ENCODE measurements at regions not wholly inside any gene's neighbourhood (a gene's known extent, or its start where the extent isn't known, plus 50 kb on each side); places are given as distances from the start of the nearest gene placed in this dataset.

DNA sequence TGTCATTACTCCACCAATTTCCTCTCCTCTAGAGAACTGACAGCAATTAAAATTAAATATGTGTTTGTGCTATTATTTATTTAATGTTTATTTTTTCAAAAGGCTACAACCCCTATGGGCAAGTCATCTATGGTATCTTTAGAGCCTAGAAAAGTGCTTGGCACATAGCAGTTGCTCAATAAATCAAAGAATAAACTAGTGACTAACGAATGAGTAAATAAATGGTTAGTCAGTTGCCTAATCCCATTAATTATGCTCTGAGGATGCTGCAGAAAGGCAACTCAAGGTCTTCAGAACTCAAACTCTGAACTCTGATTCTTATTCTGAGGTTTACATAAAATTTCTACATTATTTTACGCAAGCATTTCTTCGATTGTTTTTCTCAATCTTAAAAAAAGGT, 193.0 kb upstream of the TSHZ2 start:
- no peaks in the 10 kb centered on the region for H3K4me1 ChIP-seq
- no peak for DNase-seq (ENCODE audit: low spot score in 2 of 2)
- no peak overlapping the region for H3K4me3 ChIP-seq
- 86 to 88% methylated on average over 3 of the region's 3 CpGs for WGBS, 2 donors
- H3K36me3 ChIP-seq = no peaks in the 10 kb centered on the region
- H3K9me3 ChIP-seq = no peaks in the 10 kb centered on the region
- no peak overlapping the region for H3K27ac ChIP-seq
- TF ChIP-seq, protein P1, sequence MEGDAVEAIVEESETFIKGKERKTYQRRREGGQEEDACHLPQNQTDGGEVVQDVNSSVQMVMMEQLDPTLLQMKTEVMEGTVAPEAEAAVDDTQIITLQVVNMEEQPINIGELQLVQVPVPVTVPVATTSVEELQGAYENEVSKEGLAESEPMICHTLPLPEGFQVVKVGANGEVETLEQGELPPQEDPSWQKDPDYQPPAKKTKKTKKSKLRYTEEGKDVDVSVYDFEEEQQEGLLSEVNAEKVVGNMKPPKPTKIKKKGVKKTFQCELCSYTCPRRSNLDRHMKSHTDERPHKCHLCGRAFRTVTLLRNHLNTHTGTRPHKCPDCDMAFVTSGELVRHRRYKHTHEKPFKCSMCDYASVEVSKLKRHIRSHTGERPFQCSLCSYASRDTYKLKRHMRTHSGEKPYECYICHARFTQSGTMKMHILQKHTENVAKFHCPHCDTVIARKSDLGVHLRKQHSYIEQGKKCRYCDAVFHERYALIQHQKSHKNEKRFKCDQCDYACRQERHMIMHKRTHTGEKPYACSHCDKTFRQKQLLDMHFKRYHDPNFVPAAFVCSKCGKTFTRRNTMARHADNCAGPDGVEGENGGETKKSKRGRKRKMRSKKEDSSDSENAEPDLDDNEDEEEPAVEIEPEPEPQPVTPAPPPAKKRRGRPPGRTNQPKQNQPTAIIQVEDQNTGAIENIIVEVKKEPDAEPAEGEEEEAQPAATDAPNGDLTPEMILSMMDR (IDR thresholded peaks at IDR 0.05) = no peak
- TF ChIP-seq POLR2A (IDR thresholded peaks at IDR 0.05) = no peak
- TF ChIP-seq EP300 (IDR thresholded peaks at IDR 0.05) = no peak
- no peaks in the 10 kb centered on the region for H3K27me3 ChIP-seq

DNA sequence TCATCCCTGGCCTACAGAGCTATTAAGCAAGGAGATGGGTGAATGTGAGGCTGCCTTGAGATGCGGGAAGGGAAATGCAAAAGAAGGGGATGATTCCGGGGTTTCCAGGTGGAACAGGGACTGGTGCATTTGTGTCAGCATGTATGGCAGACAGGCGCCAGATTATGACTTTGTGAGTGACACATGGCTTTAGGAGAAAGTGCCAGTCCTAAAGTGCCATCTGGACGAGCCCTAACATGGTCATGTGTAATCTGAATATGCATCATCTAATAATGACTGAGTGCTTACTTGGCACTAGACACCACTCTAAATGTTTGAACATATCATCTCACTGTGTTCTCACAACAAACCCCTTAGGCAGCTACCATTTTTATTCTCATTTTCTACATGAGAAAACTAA, 195.0 kb upstream of the TSHZ2 start:
- DNase-seq (ENCODE audit: low spot score in 2 of 2) = no peak
- TF ChIP-seq POLR2A (IDR thresholded peaks at IDR 0.05) = no peak
- TF ChIP-seq EP300 (IDR thresholded peaks at IDR 0.05) = no peak
- TF ChIP-seq, protein P1 (IDR thresholded peaks at IDR 0.05) = no peak
- Histone ChIP-seq H3K27me3 (no peaks in the 10 kb centered on the region), H3K4me3 (no peak overlapping the region), H3K9me3 (no peaks in the 10 kb centered on the region), H3K27ac (no peak overlapping the region), H3K4me1 (no peaks in the 10 kb centered on the region), H3K36me3 (no peaks in the 10 kb centered on the region)
- 93% methylated on average over 4 of the region's 4 CpGs for WGBS, 2 donors

DNA sequence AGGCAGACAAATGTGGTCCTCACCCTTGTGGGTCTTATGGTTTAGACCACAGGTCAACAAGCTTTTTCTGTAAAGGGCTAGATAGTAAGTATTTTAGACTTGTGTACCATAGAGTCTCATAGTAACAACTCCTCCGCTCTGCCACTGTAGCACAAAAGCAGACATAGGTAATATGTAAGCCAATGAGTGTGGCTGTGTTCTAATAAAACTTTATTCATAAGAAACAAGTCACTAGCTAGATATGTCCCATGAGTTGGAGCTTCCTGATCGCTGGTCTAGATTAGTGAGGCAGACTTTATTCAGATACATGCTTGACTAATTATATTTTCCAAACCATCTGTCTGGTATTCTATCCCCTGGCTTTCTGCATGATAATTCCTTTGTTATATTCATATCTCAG, 196.4 kb upstream of the TSHZ2 start:
- no peak overlapping the region for H3K4me3 ChIP-seq
- TF ChIP-seq POLR2A (IDR thresholded peaks at IDR 0.05) (no peak), EP300 (IDR thresholded peaks at IDR 0.05) (no peak)
- TF ChIP-seq, protein P1 (IDR thresholded peaks at IDR 0.05) = no peak
- H3K27ac ChIP-seq = no peak overlapping the region
- no peaks in the 10 kb centered on the region for H3K9me3 ChIP-seq
- no peaks in the 10 kb centered on the region for H3K4me1 ChIP-seq
- H3K27me3 ChIP-seq = no peaks in the 10 kb centered on the region
- WGBS, 2 donors = 97 to 98% methylated on average over 2 of the region's 2 CpGs
- DNase-seq (ENCODE audit: low spot score in 2 of 2) = no peak
- H3K36me3 ChIP-seq = no peaks in the 10 kb centered on the region

DNA sequence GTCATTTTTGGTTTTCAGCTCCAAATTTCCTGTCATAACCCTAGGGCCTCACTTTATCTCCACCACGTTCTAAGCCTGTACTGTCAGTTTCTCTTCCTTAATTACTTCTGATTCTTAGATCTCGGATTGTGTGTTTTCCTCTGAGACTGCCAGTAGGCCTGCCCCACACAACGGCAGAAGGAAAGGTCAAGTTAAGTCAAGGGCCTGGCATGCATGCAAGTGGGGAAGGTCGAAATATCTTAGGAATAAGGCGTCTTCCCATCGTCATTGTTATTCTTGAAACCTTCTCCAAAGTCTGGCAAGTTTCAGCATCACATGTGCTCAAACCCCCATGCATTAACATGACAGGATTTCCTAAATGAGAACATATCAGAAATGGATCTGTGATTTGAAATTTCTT, 203.5 kb upstream of the TSHZ2 start:
- no peak overlapping the region for H3K4me3 ChIP-seq
- 15 to 21% methylated on average over 6 of the region's 6 CpGs for WGBS, 2 donors
- TF ChIP-seq, protein P1 (IDR thresholded peaks at IDR 0.05) = no peak
- H3K27ac ChIP-seq = peak overlapping the region in 1 of 4 donors; percentile 4
- no peaks in the 10 kb centered on the region for H3K27me3 ChIP-seq
- no peak for DNase-seq (ENCODE audit: low spot score in 2 of 2)
- H3K4me1 ChIP-seq = peaks cover 0 to 9% (median 0%) of the 10 kb centered on the region in 4 donors
- no peaks in the 10 kb centered on the region for H3K36me3 ChIP-seq
- H3K9me3 ChIP-seq = no peaks in the 10 kb centered on the region

DNA sequence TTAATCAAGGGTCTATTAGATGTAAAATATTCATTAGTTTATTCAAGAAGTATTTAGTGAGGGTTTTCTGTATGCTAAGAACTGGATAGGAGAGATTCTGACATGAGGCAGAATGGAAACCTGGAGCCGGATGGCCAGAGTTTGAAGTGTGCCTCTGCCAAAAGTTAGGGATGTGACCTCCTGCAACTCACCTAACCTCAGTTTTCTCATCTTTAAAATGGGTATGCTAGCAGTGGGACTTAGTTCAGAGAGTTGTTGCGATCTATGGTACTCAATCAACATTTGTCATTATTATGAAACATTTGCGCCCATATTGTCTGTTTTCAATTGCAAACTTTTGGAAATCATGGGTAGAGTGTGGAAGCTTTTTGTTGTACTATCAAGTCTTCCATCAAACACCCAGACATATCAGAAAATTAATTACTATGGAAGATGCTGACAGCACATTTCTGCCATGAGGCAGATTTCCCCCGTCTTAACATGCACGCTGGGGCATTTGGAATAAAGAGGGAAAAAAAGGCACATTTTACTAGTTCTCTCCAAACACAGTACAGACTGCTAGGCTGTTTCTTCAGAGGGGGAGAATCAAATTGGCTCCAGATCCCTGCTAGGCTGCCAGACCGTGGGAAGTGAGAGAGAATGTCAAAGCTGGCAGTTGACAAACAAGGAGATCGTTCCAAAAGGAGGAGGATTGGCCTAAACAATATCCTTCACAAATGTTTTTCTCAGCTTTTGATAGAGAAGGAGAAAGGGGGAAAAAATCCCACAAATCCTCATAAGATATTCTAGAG, 205.3 kb upstream of the TSHZ2 start:
- H3K27ac ChIP-seq = no peak overlapping the region
- DNase-seq (ENCODE audit: low spot score in 2 of 2) = no peak
- H3K9me3 ChIP-seq = no peaks in the 10 kb centered on the region
- no peaks in the 10 kb centered on the region for H3K36me3 ChIP-seq
- WGBS, 2 donors = 50 to 66% methylated on average over 7 of the region's 7 CpGs
- TF ChIP-seq, protein P1 (IDR thresholded peaks at IDR 0.05) = no peak
- TF ChIP-seq POLR2A (IDR thresholded peaks at IDR 0.05) = no peak
- TF ChIP-seq EP300 (IDR thresholded peaks at IDR 0.05) = no peak
- H3K27me3 ChIP-seq = no peaks in the 10 kb centered on the region
- H3K4me3 ChIP-seq = no peak overlapping the region
- peaks cover 0 to 9% (median 0%) of the 10 kb centered on the region in 4 donors for H3K4me1 ChIP-seq

All from tibial nerve (tissue), 4 donors.